ENCODE measurements at regions not wholly inside any gene's neighbourhood (a gene's known extent, or its start where the extent isn't known, plus 50 kb on each side); places are given as distances from the start of the nearest gene placed in this dataset.
"Not testable (repeated sequence)": the region's sequence is repeated elsewhere in the genome, so short reads cannot be mapped to it uniquely, and the experiment has no call there.

GRCh38 chr20:64327223-64327549, 71.6 kb downstream of the PCMTD2 start:
- DNase-seq: not testable (repeated sequence)

- peak in 1 of 2 experiments; percentile 25 for DNase-seq
Measured at GRCh38 chr20:64327550-64328317, 72.2 kb downstream of the PCMTD2 start.

- DNase-seq: not testable (repeated sequence)
Measured at GRCh38 chr20:64328595-64329250, 73.2 kb downstream of the PCMTD2 start.

GRCh38 chr20:64332627-64333026, 77.1 kb downstream of the PCMTD2 start:
- DNase-seq: not testable (repeated sequence)
